ENCODE measurements at regions not wholly inside any gene's neighbourhood (a gene's known extent, or its start where the extent isn't known, plus 50 kb on each side); places are given as distances from the start of the nearest gene placed in this dataset.

DNA sequence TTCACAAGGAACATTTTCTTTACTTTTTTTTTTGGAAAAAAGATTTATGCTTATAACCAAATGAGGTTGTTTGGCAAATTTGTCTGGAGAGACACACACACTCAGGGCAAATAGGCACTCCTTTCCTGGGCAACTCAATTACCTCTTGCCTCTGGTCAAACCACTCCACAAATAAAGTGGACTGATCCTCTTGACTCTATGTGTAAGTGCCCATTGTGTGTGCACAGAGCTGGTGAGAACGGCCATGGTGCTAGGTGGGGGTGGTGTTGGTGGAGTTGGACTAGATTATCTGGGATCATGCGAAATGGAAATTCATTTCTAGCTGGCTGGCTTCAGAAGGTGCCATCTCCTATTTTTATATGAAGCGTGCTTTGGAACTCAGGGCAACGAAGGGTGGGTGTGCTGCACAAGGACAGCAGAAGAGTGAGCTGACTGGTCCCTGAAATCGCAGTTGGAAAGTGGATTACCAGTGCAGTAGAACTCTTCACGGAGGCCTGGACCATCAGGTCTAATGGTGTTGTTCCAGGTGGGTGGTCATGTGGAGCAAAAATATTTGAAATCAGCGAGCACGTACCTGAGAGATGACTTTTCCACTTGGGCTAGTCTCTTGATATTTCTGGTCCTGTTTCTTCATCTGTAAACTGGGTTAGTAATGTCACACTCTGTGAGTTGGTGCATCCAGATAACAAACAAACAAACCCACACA, 149.9 kb downstream of the RPIA start:
- TF ChIP-seq, protein P1, sequence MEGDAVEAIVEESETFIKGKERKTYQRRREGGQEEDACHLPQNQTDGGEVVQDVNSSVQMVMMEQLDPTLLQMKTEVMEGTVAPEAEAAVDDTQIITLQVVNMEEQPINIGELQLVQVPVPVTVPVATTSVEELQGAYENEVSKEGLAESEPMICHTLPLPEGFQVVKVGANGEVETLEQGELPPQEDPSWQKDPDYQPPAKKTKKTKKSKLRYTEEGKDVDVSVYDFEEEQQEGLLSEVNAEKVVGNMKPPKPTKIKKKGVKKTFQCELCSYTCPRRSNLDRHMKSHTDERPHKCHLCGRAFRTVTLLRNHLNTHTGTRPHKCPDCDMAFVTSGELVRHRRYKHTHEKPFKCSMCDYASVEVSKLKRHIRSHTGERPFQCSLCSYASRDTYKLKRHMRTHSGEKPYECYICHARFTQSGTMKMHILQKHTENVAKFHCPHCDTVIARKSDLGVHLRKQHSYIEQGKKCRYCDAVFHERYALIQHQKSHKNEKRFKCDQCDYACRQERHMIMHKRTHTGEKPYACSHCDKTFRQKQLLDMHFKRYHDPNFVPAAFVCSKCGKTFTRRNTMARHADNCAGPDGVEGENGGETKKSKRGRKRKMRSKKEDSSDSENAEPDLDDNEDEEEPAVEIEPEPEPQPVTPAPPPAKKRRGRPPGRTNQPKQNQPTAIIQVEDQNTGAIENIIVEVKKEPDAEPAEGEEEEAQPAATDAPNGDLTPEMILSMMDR (conservative IDR thresholded peaks at IDR 0.05; ENCODE audit: low read length), result no peak
- no peak for TF ChIP-seq EZH2phosphoT487 (IDR thresholded peaks at IDR 0.05; ENCODE audit: borderline replicate concordance, low read depth, low read length)

Measured in OCI-LY7 (cell line).